Frontal cortex (tissue), 3 donors: ENCODE measurements at regions not wholly inside any gene's neighbourhood (a gene's known extent, or its start where the extent isn't known, plus 50 kb on each side); places are given as distances from the start of the nearest gene placed in this dataset.

Source experiments
- DNase-seq, 2 donors: peaks; one replicate each; pipeline ENCODE4 v3.0.0; 2012; ENCODE audit warnings: low spot score in 2 of 2
- FAIRE-seq: peaks from 2 replicates; lab custom pipeline; 2012; peaks lifted over from hg19 to GRCh38; lab: Jason Lieb, UNC
- donor health status: control.
- donor health status: control.
- donor health status: control.

DNA sequence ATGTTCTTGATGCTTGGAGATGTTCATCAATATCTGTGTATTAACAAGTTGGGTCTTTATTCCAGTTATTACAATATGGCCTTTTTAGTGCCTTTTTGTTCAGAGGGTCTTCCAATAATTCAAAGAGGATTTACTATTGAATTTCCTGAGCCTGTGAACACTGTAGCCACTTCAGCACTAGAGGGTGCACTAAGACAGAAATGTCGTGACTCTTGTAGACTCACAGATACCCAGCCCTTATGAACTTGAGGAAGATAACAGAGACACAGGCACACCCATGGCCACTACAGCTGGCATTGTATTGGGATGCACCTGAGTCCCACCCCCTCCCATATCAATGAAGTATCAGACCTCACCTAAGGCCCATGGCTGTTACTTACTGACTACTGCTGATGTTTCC is 54.4 kb upstream of the ACTRT1 start:
- DNase-seq (no peak), FAIRE-seq (no peak)

GRCh38 chrX:128105659-128106058 is 53.5 kb upstream of the ACTRT1 start:
- FAIRE-seq = no peak
- no peak for DNase-seq
